GM20431 (cell line): ENCODE measurements at regions not wholly inside any gene's neighbourhood (a gene's known extent, or its start where the extent isn't known, plus 50 kb on each side); places are given as distances from the start of the nearest gene placed in this dataset.
"Not testable (repeated sequence)": the region's sequence is repeated elsewhere in the genome, so short reads cannot be mapped to it uniquely, and the experiment has no call there.

ENCODE experiments used
- in situ Hi-C: fragments of 300-500 bp; cut with MseI, MboI; formaldehyde crosslinking; loops from one replicate; pipeline ENCODE4 v1.15.0; 2020; ENCODE audit warnings: low sequenced_read_pairs; ENCODE audit not compliant: unreplicated experiment

DNA sequence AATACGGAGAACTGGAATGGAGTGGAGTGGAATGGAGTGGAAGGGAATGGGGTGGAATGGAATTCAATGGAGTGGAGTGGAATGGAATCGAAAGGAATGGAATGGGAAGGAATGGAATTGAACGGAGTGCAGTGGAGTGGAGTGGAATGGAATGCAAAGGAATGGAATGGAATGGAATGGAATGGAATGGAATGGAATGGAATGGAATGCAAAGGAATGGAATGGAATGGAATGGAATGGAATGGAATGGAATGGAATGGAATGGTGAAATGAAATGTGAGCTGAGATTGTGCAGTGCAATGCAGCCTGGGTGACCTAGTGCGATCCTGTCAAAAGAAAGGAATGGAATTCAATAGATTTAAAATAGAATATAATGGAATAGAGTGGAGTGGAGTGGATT, 357.3 kb upstream of the WSB1 start:
- in situ Hi-C loops: not testable (repeated sequence)

DNA sequence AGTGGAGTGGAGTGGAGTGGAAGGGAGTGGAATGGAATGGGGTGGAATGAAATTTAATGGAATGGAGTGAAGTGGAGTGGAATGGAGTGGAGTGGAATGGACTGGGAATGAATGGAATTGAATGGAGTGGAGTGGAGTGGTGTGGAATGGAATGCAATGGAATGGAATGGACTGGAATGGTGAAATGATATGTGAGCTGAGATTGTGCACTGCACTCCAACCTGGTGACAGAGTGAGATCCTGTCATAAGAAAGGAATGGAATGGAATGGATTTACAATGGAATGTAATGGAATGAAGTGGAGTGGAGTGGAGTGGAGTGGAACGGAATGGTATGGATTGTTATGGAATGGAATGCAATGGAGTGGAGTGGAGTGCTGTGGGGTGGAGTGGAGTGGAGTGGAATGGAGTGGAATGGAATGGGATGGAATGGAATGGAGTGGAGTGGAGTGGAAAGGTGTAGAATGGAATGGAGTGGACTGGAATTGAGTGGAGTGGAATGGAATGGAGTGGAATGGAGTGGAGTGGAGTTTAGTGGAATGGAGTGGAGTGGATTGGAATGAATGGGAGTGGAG, 356.1 kb upstream of the WSB1 start:
- in situ Hi-C loops: not testable (repeated sequence)

DNA sequence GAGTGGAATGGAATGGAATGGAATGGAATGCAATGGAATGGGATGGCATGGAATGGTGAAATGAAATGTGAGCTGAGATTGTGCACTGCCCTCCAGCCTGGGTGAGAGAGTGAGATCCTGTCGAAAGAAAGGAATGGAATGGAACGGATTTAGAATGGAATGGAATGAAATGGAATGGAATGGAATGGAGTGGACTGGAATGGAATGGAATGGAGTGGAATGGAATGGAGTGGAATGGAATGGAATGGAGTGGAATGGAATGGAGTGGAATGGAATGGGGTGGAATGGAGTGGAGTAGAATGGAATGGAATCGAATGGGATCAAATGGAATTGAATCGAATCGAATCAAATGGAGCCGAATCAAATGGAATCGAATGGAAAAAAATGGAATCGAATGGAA, 354.2 kb upstream of the WSB1 start:
- in situ Hi-C loops: not testable (repeated sequence)

DNA sequence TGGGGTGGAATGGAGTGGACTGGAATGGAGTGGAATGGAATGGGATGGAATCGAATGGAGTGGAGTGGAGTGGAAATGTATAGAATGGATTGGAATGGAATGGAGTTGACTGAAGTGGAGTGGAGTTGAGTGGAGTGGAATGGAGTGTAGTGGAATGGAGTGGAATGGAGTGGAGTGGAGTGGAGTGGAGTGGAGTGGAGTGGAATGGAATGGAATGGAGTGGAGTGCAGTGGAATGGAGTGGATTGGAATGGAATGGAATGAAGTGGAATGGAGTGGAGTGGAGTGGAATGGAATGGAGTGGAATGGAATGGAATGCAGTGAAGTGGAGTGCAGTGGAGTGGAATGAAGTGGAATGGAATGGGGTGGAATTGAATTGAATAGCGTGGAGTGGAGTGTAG, 353.3 kb upstream of the WSB1 start:
- in situ Hi-C loops: not testable (repeated sequence)

DNA sequence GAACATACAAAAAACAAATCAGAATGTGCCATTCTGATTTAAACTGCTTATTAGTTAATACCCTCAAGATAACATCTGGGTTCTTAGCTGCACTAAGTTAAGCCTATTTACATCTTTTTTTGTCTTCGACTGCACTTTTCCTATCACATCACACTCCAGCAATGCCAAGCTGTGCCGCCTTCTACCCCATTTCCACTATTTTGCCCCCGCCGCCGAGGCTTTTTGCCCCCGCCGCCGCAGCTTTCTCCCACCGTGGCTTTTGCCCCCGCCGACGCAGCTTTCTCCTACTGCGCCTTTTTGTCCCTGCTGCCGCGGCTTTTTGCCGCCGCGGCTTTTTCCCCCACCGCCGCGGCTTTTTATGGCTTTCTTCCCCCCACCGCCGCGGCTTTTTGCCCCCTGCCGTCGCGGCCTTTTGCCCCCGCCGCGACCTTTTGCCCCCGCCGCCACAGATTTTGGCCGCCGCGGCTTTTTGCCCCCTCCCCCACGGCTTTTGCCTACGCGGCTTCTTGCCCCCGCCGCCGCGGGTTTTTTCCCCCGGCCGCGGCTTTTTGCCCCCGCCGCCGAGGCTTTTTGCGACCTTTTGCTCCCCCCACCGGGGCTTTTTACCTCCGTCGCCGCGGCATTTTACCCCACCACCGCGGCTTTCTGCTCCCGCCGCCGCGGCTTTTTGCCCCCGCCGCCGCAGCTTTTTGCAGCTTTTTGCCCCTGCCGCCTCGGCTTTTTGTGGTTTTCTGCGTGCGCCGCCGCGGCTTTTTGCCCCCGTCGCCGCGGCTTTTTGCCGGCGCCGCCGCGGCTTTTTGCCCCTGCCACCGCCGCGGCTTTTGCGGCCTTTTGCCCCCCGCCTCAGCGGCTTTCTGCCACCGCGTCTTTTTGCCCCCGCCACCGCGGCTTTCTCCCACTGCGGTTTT, 331.4 kb upstream of the WSB1 start:
- in situ Hi-C loops: no loop called here

DNA sequence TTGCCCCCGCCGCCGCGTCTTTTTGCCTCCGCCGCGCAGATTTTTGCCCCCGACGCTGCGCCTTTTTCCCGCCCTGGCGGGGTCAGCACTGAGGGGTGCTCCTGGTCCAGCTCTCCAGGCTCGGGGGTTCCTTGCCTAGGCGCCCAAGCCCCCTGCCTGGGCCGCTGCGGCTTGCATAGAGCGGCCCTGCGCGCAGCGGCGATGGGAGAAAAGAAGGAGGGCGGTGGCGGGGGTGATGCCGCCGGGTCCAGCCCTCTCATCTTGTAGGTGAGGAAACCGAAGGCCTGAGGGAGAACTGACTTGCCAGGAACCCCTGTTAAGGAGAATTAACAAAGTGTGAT, 330.8 kb upstream of the WSB1 start:
- in situ Hi-C loops: no loop called here

DNA sequence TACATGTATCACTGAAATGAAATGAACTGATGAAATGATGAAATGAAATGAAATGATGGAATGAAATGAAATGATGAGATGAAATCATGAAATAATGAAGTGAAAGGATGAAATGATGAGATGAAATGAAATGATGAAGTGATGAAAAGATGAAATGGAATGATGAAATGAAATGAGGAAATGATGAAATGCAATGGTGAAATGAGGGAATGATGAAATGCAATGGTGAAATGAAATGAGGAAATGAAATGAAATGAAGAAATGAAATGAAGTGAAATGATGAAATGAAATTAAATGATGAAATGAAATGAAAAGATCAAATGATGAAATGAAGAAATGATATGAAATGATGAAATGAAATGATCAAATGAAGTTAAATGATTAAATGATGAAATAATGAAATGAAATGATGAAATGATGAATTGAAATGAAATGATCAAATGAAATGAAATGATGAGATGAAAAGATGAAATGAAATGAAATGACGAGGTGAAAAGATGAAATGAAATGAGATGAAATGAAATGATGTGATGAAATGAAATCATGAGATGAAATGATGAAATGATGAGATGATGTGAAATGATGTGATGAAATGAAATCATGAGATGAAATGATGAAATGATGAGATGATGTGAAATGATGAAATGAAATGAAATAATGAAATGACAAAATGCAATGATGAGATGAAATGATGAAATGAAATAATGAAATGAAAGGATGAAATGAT, 327.9 kb upstream of the WSB1 start:
- in situ Hi-C loops: not testable (repeated sequence)

DNA sequence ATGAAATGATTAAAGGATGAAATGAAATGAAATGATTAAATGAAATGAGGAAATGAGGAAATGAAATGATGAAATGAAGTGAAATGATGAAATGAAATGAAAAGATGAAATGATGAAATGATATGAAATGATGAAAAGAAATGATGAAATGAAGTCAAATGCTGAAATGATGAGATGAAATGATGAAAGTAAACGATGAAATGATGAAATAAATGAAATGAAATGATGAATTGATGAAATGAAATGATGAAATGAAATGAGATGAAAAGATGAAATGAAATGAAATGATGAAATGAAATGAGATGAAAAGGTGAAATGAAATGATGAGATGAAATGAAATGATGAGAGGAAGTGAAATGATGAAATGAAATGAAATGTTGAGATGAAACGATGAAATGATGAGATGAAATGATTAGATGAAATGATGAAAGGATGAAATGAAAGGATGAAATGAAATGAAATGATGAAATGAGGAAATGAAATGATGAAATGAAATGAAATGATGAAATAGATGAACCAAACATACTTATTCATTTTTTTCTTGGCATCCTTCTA, 327.2 kb upstream of the WSB1 start:
- in situ Hi-C loops: not testable (repeated sequence)

DNA sequence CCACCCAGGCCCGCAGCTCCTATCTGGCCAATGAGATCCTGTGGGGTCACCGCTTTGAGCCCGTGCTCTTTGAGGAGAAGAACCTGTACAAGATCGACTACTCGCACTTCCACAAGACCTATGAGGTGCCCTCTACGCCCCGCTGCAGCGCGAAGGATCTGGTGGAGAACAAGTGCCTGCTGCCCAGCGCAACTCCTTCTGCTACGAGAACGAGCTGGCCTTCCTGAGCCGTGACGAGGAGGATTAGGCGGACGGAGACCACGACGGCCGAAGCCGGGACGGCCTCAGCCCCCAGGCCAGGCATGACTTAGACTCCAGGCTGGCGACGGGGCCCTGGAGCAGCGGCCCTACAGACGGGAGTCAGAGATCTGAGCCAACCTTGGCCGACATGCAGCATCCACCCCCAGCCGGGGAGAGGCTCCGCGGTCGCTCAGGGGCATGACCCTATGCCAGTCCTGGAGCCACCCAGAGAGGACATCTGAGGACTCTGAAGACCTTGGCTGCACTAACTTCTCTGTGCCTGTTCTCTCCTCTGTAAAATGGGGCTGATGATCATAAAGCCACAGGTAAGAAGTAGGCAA, 312.0 kb upstream of the WSB1 start:
- in situ Hi-C loops: not testable (repeated sequence)

DNA sequence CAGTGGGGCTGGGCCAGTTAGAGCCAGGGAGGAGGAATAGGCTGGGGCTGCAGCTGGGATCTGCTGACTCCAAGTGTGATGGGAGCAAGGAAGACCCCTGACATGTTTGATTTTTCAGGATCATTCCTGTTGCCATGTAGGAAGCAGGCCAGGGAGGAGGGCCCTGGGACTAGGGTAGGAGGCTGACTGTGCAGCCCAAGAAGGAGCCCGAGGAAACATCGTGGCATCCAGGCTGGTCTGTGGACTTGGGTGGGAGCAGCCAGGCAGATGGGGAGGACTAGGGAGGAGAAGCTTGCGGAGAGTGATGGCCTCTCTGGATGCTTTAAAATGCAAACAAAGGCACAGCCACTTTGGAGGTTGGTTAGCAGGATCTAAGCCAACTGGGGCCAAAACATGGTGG, 311.4 kb upstream of the WSB1 start:
- in situ Hi-C loops: not testable (repeated sequence)

DNA sequence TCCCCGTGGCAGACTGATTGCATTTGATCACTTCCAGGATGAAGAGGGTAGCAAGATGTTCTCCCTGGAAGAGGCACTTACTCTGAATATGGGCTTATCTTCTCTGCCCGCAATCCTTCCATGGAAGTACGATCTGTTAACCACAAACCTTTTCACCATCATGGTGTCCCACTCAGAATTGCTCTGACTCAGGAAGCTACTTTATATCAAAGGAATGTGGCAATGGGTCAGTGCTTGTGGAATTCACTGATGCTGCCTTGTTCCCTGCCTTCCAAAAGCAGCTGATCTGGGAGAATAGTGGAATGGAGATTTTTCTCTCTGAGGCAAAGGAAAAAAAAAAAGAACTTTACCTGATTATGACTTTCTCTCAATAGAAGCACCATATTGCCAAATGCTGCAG, 306.1 kb upstream of the WSB1 start:
- in situ Hi-C loops: not testable (repeated sequence)

DNA sequence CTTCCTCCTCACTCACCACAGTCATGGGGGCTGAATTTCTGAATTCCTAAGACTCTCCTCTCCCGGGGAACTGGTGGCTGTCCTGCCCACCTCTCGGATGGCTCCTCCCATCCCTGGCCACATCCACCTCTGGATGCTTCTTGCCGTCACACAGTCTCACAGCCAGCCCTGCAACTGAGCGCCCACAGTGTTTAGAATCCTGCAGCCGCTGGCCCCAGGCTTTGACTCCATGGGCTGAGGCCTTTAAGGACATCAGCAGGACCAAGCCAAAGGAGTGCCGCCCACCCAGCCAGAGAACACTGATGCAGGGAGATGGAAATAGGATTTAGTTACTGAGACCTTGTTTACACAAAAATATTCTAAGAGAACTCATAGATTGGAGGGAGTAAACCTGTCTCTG, 299.3 kb upstream of the WSB1 start:
- in situ Hi-C loops: not testable (repeated sequence)

DNA sequence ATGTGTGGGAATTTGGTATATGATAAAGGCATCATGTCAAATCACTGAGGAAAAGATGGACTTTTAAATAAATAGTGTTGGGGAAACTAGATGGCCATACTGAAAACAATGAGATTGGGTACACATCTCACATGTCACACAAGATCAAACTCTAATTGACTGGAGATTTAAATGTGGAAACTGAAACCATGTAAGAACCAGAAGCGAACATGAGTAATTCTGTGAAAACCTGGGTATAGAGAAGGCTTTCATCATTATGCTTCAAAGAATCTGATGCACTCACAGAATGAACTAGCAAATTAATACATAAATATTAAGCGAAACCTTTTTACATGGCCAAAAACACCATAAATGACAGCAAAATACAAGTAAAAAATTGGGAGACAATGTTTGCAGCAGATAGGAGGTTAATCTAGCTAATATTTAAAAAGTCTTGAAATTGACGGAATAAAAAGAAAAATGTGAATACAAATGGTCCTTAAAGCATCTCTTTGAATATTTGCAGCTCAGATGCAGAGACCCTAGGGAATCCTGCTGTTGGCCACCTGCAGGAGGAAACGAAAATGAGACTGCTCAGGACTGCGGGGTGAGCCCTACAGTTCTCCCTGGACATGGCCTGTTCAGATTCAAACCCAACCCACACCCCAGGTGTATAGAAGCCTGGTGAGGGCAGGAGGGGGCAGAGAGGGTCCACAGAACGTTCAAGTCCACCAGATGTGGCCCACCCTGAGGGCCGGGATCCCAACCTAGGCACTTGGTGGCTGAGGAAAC, 297.6 kb upstream of the WSB1 start:
- in situ Hi-C loops: not testable (repeated sequence)

DNA sequence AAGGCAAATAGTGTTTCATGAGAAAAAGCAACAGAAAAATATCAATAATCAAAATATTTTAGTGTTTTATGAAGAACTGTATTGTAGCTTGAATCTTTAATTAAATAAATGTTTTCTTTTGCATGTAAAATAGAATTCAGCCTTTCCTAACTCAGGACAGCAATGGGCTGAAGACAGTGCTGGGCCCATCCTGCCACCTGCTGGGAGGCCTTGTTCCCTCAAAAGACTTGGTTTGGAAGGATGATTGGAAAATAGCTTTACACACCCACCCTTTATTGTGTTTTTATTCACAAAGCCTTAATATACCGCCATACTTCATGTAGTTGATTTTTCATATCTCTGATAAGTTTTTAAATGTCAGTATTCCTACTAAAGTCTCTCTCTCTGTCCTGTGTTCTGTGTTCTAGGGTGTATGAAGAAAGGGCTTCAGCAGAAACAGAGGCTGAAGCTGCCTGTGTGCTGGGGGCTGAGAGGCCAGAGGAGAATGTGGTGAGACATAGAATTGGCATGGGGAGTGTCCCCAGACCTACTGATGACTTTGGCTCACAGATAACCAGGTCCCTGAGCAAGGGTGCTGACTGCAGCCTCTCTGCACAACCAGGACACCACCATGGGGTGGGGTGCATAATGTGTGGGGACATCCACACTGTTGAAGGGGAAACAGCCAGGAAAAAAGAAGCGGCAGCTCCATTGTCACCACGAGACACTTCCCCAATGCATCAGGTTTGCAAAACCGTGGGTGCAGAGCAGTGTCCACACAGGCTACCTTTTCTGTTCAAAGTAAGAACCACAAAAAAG, 286.0 kb upstream of the WSB1 start:
- in situ Hi-C loops: not testable (repeated sequence)

DNA sequence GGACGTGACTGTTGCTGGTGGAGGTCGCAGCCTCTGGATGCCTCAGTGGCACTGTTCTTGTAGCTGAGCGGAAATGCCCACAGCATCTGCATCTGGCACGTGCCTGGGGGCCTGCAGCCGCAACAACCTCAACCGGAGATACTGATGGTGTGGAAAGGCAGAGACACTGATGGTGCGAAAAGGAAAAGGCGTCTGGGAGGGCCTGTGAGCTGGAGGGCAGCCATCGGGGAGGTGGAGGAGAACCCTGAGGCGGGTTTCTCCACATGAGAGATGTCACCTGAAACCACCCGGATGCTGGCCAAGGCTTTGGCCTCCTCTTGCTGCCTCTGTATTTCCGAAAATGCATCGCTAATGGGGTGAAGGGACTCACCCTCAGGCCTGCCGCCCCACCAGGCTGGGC, 284.8 kb upstream of the WSB1 start:
- in situ Hi-C loops: no loop called here

DNA sequence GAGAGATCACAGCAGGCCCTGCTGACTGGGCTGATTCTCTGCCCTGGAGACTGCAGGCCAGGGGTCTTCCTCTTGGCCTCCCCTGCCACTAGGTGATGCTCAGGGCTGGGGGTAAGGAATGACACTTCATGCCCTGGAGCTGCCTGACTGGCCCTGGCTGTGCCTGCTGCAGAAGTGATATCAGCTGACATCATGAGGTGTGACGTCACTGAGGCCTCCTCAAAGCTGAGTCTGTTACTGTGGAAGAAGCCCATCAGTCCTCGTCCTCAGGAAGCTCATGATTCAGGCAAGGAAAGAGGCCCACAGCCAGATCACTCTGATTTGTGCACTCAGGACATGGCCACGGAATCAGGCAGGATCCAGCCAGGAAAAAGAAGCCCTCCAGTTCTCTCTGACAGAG, 283.8 kb upstream of the WSB1 start:
- in situ Hi-C loops: not testable (repeated sequence)

DNA sequence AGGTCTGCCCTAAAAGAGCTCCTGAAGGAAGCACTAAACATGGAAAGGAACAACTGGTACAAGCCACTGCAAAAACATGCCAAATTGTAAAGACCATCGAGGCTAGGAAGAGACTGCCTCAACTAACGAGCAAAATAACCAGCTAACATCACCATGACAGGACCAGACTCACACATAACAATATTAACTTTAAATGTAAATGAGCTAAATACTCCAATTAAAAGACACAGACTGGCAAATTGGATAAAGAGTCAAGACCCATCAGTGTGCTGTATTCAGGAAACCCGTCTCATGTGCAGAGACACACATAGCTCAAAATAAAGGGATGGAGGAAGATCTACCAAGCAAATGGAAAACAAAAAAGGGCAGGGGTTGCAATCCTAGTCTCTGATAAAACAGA, 263.4 kb upstream of the WSB1 start:
- in situ Hi-C loops: not testable (repeated sequence)

DNA sequence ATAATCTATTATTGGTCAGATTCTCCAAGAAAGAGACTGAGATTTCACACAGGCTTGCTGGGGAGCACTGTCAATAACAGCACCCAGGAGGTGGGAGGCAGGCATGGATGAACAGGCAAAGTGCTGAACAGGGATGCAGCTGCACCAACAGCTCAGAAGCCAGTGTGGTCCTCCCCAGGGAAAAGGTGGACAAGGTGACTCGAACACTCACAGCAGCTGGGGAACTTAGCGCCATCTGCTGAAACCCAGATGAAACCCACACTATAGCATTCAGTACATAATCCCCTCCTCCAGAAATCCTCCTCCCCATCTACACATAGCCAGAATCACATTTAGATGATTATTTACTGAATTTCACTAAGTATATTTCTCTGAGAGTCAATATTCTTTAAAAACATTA, 255.2 kb upstream of the WSB1 start:
- in situ Hi-C loops: no loop called here

DNA sequence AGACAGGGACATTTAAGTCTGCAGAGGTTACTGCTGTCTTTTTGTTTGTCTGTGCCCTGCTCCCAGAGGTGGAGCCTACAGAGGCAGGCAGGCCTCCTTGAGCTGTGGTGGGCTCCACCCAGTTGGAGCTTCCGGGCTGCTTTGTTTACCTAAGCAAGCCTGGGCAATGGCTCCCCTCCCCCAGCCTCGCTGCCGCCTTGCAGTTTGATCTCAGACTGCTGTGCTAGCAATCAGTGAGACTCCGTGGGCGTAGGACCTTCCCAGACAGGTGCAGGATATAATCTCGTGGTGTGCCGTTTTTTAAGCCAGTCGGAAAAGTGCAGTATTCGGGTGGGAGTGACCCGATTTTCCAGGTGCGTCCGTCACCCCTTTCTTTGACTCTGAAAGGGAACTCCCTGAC, 248.9 kb upstream of the WSB1 start:
- in situ Hi-C loops: not testable (repeated sequence)
